NCI-H1417 treated with DMSO at 0.1 percent for 48 hours (cell line): ENCODE measurements at regions not wholly inside any gene's neighbourhood (a gene's known extent, or its start where the extent isn't known, plus 50 kb on each side); places are given as distances from the start of the nearest gene placed in this dataset.
"Not testable (repeated sequence)": the region's sequence is repeated elsewhere in the genome, so short reads cannot be mapped to it uniquely, and the experiment has no call there.

Experiments
- DNase-seq: peaks from one replicate; lab custom pipeline; 2025; lab: John Stamatoyannopoulos, UW

- no peak for DNase-seq
Measured at GRCh38 chr3:159232966-159233365, 431.1 kb downstream of the MFSD1 start.

- DNase-seq, result no peak
Measured at GRCh38 chr3:159233734-159234133, 431.9 kb downstream of the MFSD1 start.

GRCh38 chr3:159234306-159234705 lies 432.5 kb downstream of the MFSD1 start:
- DNase-seq, result no peak

- no peak for DNase-seq
Measured at GRCh38 chr3:159236321-159236720, 434.5 kb downstream of the MFSD1 start.

GRCh38 chr3:159237226-159237625 lies 435.4 kb downstream of the MFSD1 start:
- no peak for DNase-seq

GRCh38 chr3:159238646-159239045 lies 436.8 kb downstream of the MFSD1 start:
- no peak for DNase-seq

GRCh38 chr3:159239059-159239458 lies 437.2 kb downstream of the MFSD1 start:
- DNase-seq, result no peak

- DNase-seq, result no peak
Measured at GRCh38 chr3:159244933-159245332, 443.1 kb downstream of the MFSD1 start.

- no peak for DNase-seq
Measured at GRCh38 chr3:159245871-159246270, 444.0 kb downstream of the MFSD1 start.

GRCh38 chr3:159246385-159246784 lies 444.5 kb downstream of the MFSD1 start:
- no peak for DNase-seq

- no peak for DNase-seq
Measured at GRCh38 chr3:159249472-159250174, 447.8 kb downstream of the MFSD1 start.

GRCh38 chr3:159250961-159251360 lies 449.1 kb downstream of the MFSD1 start:
- DNase-seq, result no peak

- no peak for DNase-seq
Measured at GRCh38 chr3:159252274-159252673, 450.4 kb downstream of the MFSD1 start.

- peak; percentile 6 for DNase-seq
Measured at GRCh38 chr3:159252772-159253384, 451.0 kb downstream of the MFSD1 start.

- DNase-seq, result no peak
Measured at GRCh38 chr3:159253860-159254259, 452.0 kb downstream of the MFSD1 start.

GRCh38 chr3:159257954-159258353 lies 456.1 kb downstream of the MFSD1 start:
- no peak for DNase-seq

GRCh38 chr3:159258934-159259333 lies 457.1 kb downstream of the MFSD1 start:
- DNase-seq, result no peak

- no peak for DNase-seq
Measured at GRCh38 chr3:159260049-159260662, 458.3 kb downstream of the MFSD1 start.

- DNase-seq, result not testable (repeated sequence)
Measured at GRCh38 chr3:159261333-159261732, 459.5 kb downstream of the MFSD1 start.

GRCh38 chr3:159263750-159264553 lies 462.1 kb downstream of the MFSD1 start:
- DNase-seq, result peak; percentile 18

- DNase-seq, result no peak
Measured at GRCh38 chr3:159265705-159266104, 463.9 kb downstream of the MFSD1 start.

- no peak for DNase-seq
Measured at GRCh38 chr3:159266779-159267178, 464.9 kb downstream of the MFSD1 start.
